ENCODE measurements at regions not wholly inside any gene's neighbourhood (a gene's known extent, or its start where the extent isn't known, plus 50 kb on each side); places are given as distances from the start of the nearest gene placed in this dataset.

DNA sequence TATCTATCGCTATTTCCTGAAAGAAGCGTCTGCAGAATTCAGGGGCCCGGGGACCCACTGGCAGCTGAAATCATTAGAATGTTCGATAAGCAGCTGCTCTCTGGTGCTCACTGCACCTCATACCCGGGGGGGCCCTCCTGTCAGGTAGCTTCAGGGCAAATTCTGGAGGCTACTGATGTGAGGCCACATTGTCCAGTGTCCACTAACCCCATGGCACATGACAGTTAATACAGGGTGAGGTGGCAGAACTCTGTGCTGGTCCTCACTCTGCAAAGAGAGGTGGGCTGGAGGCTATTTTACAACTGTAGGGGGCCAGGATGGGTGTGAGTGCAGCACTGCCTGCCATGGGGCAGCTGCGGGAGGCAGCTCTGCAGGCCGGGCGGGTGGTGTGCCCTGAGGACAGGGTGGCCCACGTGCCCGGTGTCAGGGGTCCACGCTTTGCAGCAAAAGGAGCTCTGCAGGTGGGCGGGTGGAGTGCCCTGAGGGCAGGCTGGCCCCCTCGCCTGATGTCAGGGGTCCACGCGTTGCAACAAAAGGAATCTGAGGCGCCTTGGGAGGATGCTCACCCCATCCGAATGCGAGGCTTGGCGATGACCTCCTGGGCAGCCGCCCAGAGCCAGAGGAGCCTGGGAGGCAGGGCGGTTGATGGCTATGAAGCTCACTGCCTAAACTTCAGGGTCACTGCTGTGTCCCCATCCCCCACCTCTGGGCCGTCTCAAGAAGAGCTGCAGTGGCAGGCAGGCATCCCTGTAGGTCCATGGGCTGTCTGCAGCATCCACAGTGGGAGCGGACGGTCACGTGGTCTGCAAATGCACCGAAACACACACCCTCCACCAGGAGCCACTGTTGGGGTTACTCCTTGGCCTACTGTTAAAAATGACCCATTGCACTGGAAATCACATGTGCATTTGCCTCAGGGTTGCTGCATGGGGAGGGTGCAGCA is 207.0 kb upstream of the SALL3 start:
- DNase-seq (ENCODE audit: low read depth), result no peak

GRCh38 chr18:78773303-78773755 is 206.3 kb upstream of the SALL3 start:
- no peak for DNase-seq (ENCODE audit: low read depth)

- no peak for DNase-seq (ENCODE audit: low read depth)
Measured at GRCh38 chr18:78773819-78774218, 205.8 kb upstream of the SALL3 start.

GRCh38 chr18:78774741-78775141 is 204.9 kb upstream of the SALL3 start:
- DNase-seq (ENCODE audit: low read depth), result no peak

GRCh38 chr18:78776151-78776550 is 203.5 kb upstream of the SALL3 start:
- no peak for DNase-seq (ENCODE audit: low read depth)

- DNase-seq (ENCODE audit: low read depth), result no peak
Measured at GRCh38 chr18:78776706-78777285, 202.8 kb upstream of the SALL3 start.

- no peak for DNase-seq (ENCODE audit: low read depth)
Measured at GRCh38 chr18:78777992-78778391, 201.6 kb upstream of the SALL3 start.

DNA sequence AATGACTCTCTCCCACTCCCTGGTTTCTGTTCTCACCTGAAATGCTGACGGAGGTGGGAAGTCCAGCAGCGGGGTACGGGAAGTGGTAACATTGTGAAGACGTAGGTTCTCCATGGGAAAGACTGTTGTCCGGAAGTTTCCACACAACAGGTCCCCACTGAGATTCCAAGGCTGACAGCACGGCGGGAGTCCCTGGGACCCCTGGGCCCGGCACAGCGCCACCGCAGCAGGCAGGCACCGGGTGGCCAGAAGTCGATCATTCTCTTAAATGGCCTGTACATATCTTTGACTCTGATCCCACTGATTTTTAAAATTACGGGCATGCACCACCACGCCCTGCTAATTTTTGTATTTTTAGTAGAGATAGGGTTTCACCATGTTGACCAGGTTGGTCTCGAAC is 201.0 kb upstream of the SALL3 start:
- no peak for DNase-seq (ENCODE audit: low read depth)

DNA sequence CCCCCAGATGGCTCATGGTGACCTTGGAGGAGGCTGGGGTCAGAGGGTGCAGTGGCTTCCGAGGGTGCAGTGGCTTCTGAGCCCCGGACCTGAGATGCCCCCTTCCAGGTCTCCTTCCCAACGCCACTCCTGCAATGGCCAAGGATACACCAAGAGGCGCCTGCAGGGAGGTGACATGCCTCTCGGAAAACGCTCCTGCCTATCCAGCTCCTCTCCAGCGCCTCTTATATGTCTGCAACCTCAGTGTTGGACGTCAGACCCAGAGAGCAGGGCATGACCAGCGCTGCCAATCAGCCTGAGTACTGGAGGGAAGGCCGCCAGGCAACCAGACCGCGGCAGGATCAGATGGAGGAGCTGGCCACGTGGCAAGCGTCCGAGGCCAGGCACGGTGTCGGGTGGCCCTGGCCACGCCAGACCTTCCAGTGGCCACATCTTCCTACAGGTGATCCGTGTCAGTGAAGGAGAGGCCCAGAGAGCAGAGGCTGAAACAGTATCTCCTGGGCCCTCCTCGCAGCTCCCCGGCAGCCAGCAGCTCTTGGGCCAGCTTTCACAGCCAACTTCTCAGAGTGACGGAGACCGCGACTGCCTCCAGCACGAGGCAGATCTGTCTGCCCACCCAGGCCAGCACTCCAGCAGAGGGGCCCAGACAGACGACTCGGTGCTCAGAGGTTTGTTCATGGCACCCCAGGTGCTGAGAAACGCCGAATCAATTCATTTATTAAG is 199.5 kb upstream of the SALL3 start:
- DNase-seq (ENCODE audit: low read depth), result no peak

- DNase-seq (ENCODE audit: low read depth), result no peak
Measured at GRCh38 chr18:78780719-78781600, 198.7 kb upstream of the SALL3 start.

DNA sequence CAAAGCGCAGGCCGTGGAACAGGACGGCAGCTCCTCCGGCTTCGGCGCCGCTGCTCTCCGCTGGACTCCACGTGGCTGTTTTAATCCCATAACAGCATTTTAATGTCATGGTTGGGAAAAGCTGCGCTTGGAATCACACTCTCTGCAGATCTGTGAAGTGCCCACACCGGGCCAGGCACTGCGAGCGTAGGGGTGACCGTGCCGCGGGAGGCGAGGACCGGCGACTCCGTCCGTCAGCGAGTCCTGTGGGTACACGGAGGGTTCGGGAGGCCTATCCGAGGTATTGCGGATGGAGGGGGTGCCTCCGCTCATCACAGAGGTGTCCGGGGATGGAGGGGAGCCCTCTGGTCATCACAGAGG is 198.0 kb upstream of the SALL3 start:
- no peak for DNase-seq (ENCODE audit: low read depth)

GRCh38 chr18:78782951-78783563 is 196.6 kb upstream of the SALL3 start:
- DNase-seq (ENCODE audit: low read depth), result no peak

DNA sequence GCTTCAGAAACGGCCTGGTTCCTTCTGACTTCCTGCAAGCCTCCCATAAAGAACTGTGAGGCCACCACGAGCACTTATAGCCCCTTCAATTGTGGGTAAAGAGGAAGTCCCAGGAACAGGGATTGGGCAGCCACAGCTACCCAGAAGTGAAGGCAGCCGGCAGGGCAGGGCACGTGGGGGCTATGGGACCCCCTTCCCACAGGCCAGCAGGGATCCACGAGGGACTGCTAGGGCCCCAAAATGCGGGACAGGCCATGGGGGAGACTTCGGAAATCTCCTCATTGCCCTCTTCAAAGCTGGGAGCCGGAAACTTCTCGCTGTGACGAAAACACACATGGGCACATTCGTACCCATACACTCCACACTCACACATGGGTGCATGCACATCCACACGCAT is 196.1 kb upstream of the SALL3 start:
- DNase-seq (ENCODE audit: low read depth), result no peak

- DNase-seq (ENCODE audit: low read depth), result no peak
Measured at GRCh38 chr18:78784861-78785260, 194.8 kb upstream of the SALL3 start.

DNA sequence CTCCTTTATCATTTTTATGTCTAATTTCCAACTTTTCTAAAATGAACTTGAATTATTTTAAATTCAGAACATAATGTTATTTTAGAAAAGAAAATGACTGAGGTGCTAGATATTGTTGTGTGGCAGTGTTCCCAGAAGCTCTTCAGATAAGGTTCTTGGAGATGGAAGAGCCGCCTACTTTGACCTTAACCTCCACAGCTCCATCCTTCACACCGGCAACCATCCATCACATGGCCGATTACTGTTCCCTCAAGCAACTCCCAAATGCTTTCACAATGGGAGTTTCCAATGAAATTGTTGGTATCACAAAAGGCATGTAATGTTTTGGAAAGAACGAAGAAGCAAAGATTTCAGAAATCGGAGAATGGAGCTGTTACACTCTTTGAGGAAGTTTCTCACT is 193.9 kb upstream of the SALL3 start:
- no peak for DNase-seq (ENCODE audit: low read depth)

DNA sequence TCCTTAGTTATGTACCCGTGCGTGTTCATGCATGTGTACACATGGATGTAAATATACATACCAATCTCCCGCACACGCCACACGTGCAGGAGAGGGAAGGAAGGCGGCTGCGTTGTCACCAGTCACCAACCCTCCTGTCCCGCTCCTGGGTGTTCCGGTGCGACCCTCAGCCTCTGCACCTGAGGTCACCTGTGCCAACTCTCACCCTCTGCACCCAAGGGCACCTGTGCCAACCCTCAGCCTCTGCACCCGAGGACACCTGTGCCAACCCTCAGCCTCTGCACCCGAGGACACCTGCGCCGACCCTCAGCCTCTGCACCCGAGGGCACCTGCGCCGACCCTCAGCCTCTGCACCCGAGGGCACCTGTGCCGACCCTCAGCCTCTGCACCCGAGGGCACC is 192.8 kb upstream of the SALL3 start:
- no peak for DNase-seq (ENCODE audit: low read depth)

- DNase-seq (ENCODE audit: low read depth), result no peak
Measured at GRCh38 chr18:78787751-78788150, 191.9 kb upstream of the SALL3 start.

DNA sequence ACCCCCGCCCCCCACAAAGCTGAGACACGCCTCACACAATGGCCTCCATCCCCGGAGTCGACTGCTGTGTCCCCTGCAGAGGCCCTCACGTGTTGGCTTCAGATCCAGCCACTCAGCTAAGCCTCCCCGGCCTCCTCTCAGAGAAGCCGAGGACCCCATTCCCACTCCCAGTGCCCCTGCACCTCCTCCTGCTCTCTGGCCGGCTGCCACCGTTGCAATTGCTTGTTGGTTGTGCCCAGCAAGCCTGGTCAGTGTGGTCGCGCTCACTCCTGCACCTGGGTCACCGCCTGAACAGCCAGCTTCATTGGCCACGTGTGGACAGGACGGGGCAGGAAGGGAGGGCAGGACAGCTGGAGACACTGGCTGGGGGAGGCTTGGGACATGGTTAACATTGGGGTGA is 191.5 kb upstream of the SALL3 start:
- DNase-seq (ENCODE audit: low read depth), result no peak

DNA sequence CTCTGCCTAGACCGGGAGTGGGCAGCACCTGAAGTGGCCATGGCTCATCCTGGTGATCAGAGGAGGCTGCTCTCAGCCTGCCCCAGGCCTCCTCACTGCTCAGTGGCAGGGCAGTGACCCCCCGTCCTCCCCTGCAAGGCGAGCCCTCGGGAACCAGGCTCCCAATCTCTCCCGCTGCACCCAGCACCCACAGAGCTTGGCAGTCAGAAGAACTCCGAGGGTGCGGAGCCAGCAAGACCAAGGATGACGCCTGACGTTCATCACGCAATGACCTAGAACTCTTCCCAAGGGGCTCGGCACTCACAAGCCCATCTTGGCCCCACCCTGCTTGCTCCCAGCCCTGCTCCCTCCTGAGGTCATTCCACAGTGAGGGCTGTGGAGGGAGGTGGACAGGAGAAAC is 189.8 kb upstream of the SALL3 start:
- no peak for DNase-seq (ENCODE audit: low read depth)

DNA sequence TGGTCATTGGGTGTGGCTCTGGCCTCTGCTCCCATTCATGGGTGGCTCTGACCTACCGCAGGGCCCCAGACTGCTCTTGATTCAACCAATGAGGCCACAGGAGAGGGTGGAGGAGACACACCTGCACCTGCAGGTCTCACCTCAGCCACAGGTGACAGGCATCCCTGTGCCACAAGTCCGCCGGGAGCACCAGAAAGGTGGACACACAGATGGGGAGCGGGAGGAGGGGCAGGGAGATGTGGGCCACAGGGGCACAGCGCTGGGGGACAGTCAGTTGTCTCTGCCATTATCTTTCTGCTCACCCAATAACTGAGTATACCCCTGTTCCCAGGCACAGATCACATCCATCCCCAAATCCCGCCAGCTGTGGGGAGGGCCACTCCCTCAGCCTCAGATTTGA is 189.1 kb upstream of the SALL3 start:
- no peak for DNase-seq (ENCODE audit: low read depth)

- DNase-seq (ENCODE audit: low read depth), result no peak
Measured at GRCh38 chr18:78790960-78791359, 188.7 kb upstream of the SALL3 start.

DNA sequence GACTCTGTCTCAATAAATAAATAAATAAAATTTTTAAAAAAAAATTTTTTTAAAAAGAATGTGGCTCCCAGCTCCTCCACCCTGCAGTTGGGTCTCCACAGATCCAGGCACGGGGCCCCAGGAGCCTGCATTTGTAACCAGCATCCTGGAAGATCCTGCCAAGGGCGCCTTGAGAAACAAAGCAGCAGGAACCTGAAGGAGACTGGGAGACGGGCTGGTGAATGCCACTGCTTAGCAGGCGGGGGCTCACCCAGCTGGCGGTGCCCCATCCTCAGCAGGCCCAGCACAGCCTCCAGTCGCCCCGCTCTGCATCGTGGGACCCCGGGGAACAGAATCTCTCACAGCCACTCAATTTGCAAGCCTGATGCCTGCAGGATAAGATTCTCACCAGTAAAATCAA is 187.5 kb upstream of the SALL3 start:
- DNase-seq (ENCODE audit: low read depth), result no peak

All from amniotic epithelial cell (primary cell).